OCI-LY7 (cell line): ENCODE measurements at regions not wholly inside any gene's neighbourhood (a gene's known extent, or its start where the extent isn't known, plus 50 kb on each side); places are given as distances from the start of the nearest gene placed in this dataset.

Experiments used
- BruUV-seq: library from RNA; stranded (reverse); fragments of 400-500 nt; replicated peaks from 2 replicates; lab custom pipeline; 2021; lab: Mats Ljungman, UMichigan
- CTCF ChIA-PET: fragments of 300-600 bp; sonication (Branson Sonifier 250); formaldehyde crosslinking; loops from one replicate; lab custom pipeline; 2022; ENCODE audit warnings: antibody characterized with exemption; ENCODE audit not compliant: unreplicated experiment; lab: Charles Lee
- POLR2A ChIA-PET: fragments of 300-600 bp; sonication (Branson Sonifier 250); formaldehyde crosslinking; loops from one replicate; lab custom pipeline; 2022; ENCODE audit warnings: antibody characterized with exemption; lab: Charles Lee
- DNase-seq: peaks from one replicate; pipeline ENCODE4 v3.0.0-alpha.2; 2015; ENCODE audit warnings: low spot score
- H2AFZ ChIP-seq: fragments of 200-600 bp; sonication (generic), shearing (Covaris generic); 2 replicates; pipeline ENCODE4 v1.6.1; 2014; ENCODE audit warnings: mild to moderate bottlenecking, antibody characterized with exemption, low read length, moderate library complexity
- H3K27ac ChIP-seq: fragments of 200-600 bp; sonication (generic); 2 replicates; pipeline ENCODE4 v1.5.1; 2014; ENCODE audit warnings: mixed run types, low read depth, mild to moderate bottlenecking, moderate library complexity, low read length, inconsistent platforms; ENCODE audit not compliant: poor library complexity, severe bottlenecking
- H3K36me3 ChIP-seq: fragments of 200-600 bp; sonication (generic); 2 replicates; pipeline ENCODE4 v1.6.1; 2014; ENCODE audit warnings: mild to moderate bottlenecking, antibody characterized with exemption, low read length, moderate library complexity, mixed read lengths; ENCODE audit not compliant: insufficient read depth
- H3K4me1 ChIP-seq: fragments of 200-600 bp; sonication (generic); 2 replicates; pipeline ENCODE4 v1.5.1; 2014; ENCODE audit warnings: mild to moderate bottlenecking, low read length; ENCODE audit not compliant: insufficient read depth, poor library complexity, severe bottlenecking
- H3K4me2 ChIP-seq: fragments of 200-600 bp; sonication (generic); 2 replicates; pipeline ENCODE4 v1.6.1; 2014; ENCODE audit warnings: mild to moderate bottlenecking, low read length
- H3K4me3 ChIP-seq: fragments of 200-600 bp; sonication (generic); 2 replicates; pipeline ENCODE4 v1.5.1; 2014; ENCODE audit warnings: mild to moderate bottlenecking, low read depth, low read length; ENCODE audit not compliant: poor library complexity, severe bottlenecking
- H3K79me2 ChIP-seq: fragments of 200-600 bp; sonication (generic); 2 replicates; pipeline ENCODE4 v1.6.1; 2016; ENCODE audit warnings: low read depth, mild to moderate bottlenecking, low read length, moderate library complexity, mixed read lengths; ENCODE audit not compliant: insufficient read depth
- H3K9me2 ChIP-seq: fragments of 200-600 bp; sonication (generic); 2 replicates; pipeline ENCODE4 v1.6.1; 2016; ENCODE audit warnings: mild to moderate bottlenecking, low read length, mixed read lengths; ENCODE audit not compliant: insufficient read depth
- H3K9me3 ChIP-seq: fragments of 200-600 bp; sonication (generic); 2 replicates; pipeline ENCODE4 v1.6.1; 2014; ENCODE audit warnings: mild to moderate bottlenecking, mixed run types, low read length, mixed read lengths
- H4K20me1 ChIP-seq: fragments of 200-600 bp; sonication (generic); 2 replicates; pipeline ENCODE4 v1.6.1; 2014; ENCODE audit warnings: mild to moderate bottlenecking, antibody characterized with exemption, low read length, moderate library complexity, mixed read lengths; ENCODE audit not compliant: insufficient read depth
- EZH2phosphoT487 ChIP-seq: fragments of 200-600 bp; sonication (generic); IDR thresholded peaks from 2 replicates; pipeline ENCODE4 v1.6.1; 2018; ENCODE audit warnings: low read depth, borderline replicate concordance, mild to moderate bottlenecking, mixed run types, antibody characterized with exemption, low read length, moderate library complexity, mixed read lengths
- intact Hi-C: fragments of 100-400 bp; cut with micrococcal nuclease; formaldehyde crosslinking; loops from one replicate; pipeline ENCODE4 v1.10.0; 2022; ENCODE audit not compliant: unreplicated experiment
- TF ChIP-seq, protein P1 (sequence below): fragments of 200-600 bp; sonication (generic); conservative IDR thresholded peaks from 2 replicates; pipeline ENCODE4 v1.5.1; 2014; ENCODE audit warnings: mild to moderate bottlenecking, antibody characterized with exemption, low read length, moderate library complexity, mixed read lengths

DNA sequence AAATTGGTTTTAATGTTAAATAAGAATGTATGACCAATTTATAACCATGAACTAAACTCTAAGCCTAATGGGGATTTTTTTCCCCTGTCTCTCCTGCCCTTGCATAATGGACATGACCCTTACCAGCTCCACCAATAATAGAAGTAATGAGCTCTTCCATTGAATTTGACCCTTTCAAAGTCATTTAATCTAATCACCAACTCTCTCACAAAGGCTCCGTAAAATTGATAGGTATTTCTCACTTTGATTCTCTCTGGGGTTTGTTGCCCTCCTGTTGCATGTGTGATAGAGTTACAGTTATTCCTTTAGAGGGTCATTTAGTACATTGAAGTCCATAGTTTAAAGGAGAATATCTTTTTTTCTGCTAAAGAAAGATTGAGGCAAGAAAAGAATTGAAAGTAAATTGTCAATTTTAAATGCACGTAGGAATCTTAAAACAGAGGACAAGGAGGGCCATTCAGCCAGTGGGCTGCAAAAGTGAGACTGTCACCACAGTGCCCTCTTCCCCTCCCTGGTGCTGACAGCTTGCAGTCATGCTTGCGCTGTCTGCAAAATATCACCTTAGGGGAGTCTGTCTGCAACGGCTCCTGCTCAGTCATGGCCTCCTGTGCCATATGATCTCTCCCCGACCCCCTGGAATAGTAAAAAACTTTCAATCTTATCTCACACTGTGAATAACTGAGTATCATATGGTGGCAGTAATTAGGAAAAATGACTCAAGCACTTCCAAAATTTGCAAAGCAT, 307.5 kb upstream of the GNPDA2 start:
- no peak overlapping the region for H2AFZ ChIP-seq
- intact Hi-C loops = no loop called here
- no peak overlapping the region for H3K27ac ChIP-seq
- no peak overlapping the region for H3K4me2 ChIP-seq
- ChIA-PET POLR2A (no interaction called here), CTCF (no interaction called here)
- no peaks in the 10 kb centered on the region for H4K20me1 ChIP-seq
- no peaks in the 10 kb centered on the region for H3K9me2 ChIP-seq
- no peak for DNase-seq
- no TSS peak for BruUV-seq
- H3K79me2 ChIP-seq = no peaks in the 10 kb centered on the region
- H3K4me1 ChIP-seq = no peaks in the 10 kb centered on the region
- H3K36me3 ChIP-seq = no peaks in the 10 kb centered on the region
- H3K9me3 ChIP-seq = no peaks in the 10 kb centered on the region
- H3K4me3 ChIP-seq = no peak overlapping the region
- no peak for TF ChIP-seq EZH2phosphoT487

DNA sequence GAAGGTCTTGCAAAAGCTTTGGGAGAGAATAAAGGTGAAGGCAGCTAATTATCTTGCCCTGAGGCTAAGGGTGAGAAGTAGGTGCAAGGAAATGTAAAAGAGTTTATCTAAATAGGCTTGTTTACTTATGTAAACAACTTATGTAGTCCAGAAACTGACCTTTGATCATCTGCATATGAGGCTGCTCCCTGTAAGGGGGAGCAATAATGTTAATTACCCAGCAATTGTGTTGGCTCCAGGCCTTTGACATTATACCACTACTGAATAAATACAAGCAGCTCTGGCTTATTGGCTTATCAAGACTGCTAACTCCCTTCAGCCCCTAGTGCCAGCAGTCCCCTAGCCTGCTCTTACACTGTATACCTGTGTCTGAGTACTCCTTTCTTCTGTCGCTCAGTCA, 303.7 kb upstream of the GNPDA2 start:
- Histone ChIP-seq H3K27ac (no peak overlapping the region), H3K4me3 (no peak overlapping the region), H3K4me2 (no peak overlapping the region), H3K9me2 (no peaks in the 10 kb centered on the region), H2AFZ (no peak overlapping the region), H3K79me2 (no peaks in the 10 kb centered on the region), H3K4me1 (no peaks in the 10 kb centered on the region), H4K20me1 (no peaks in the 10 kb centered on the region), H3K36me3 (no peaks in the 10 kb centered on the region), H3K9me3 (no peaks in the 10 kb centered on the region)
- no TSS peak for BruUV-seq
- intact Hi-C loops = no loop called here
- ChIA-PET POLR2A (interaction anchor here (0.7 kb wide), 1 partner anchor 1084 kb away, joined by 3 read pairs; no protein-coding TSS in a partner anchor), CTCF (no interaction called here)
- TF ChIP-seq, protein P1, sequence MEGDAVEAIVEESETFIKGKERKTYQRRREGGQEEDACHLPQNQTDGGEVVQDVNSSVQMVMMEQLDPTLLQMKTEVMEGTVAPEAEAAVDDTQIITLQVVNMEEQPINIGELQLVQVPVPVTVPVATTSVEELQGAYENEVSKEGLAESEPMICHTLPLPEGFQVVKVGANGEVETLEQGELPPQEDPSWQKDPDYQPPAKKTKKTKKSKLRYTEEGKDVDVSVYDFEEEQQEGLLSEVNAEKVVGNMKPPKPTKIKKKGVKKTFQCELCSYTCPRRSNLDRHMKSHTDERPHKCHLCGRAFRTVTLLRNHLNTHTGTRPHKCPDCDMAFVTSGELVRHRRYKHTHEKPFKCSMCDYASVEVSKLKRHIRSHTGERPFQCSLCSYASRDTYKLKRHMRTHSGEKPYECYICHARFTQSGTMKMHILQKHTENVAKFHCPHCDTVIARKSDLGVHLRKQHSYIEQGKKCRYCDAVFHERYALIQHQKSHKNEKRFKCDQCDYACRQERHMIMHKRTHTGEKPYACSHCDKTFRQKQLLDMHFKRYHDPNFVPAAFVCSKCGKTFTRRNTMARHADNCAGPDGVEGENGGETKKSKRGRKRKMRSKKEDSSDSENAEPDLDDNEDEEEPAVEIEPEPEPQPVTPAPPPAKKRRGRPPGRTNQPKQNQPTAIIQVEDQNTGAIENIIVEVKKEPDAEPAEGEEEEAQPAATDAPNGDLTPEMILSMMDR = no peak
- no peak for TF ChIP-seq EZH2phosphoT487
- no peak for DNase-seq

DNA sequence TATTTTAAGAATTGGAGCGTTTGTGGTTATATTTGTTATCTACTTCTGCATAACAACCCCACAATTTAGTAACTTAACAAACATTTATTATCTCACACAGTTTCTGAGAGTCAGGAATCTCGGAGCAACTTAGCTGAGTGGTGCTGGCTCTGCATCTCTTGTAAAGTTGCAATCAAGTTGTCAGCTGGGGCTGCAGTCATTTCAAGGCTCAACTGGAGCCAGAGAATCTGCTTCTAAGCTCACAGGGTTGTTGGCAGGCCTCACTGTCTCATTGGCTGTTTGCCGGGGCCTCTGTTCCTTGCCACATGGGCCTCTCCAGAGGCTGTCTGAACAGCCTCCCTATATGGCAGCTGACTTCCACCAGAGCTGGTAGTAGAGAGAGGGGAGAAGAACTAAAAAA, 281.2 kb upstream of the GNPDA2 start:
- TF ChIP-seq EZH2phosphoT487 = no peak
- TF ChIP-seq, protein P1 = no peak
- H3K4me1 ChIP-seq = no peaks in the 10 kb centered on the region
- H2AFZ ChIP-seq = no peak overlapping the region
- no peak for DNase-seq
- no peak overlapping the region for H3K27ac ChIP-seq
- H3K9me3 ChIP-seq = no peaks in the 10 kb centered on the region
- H3K4me2 ChIP-seq = no peak overlapping the region
- H3K4me3 ChIP-seq = no peak overlapping the region
- no peaks in the 10 kb centered on the region for H3K36me3 ChIP-seq
- H4K20me1 ChIP-seq = no peaks in the 10 kb centered on the region
- BruUV-seq = no TSS peak
- intact Hi-C loops = no loop called here
- H3K79me2 ChIP-seq = no peaks in the 10 kb centered on the region
- ChIA-PET CTCF (no interaction called here), POLR2A (interaction anchor here (0.6 kb wide), 1 partner anchor 762 kb away, joined by 5 read pairs; no protein-coding TSS in a partner anchor)
- H3K9me2 ChIP-seq = no peaks in the 10 kb centered on the region
